ENCODE measurements at regions not wholly inside any gene's neighbourhood (a gene's known extent, or its start where the extent isn't known, plus 50 kb on each side); places are given as distances from the start of the nearest gene placed in this dataset.

GRCh38 chr1:23611601-23612327 lies 52.5 kb upstream of the ID3 start:
- no peaks in the 10 kb centered on the region for H3K27me3 ChIP-seq (ENCODE audit: low read depth, low read length)
- H3K36me3 ChIP-seq (replicated peaks; ENCODE audit: low read depth, low read length): no peaks in the 10 kb centered on the region
- TF ChIP-seq EZH2phosphoT487 (IDR thresholded peaks at IDR 0.05; ENCODE audit: low read depth) (no peak), CTCF (IDR thresholded peaks at IDR 0.05; ENCODE audit: low read depth, low read length) (no peak)
- peaks cover 29% of the 10 kb centered on the region for H3K4me1 ChIP-seq (ENCODE audit: low read length)
- no peak overlapping the region for H3K9ac ChIP-seq (ENCODE audit: low read length)
- peak overlapping the region; percentile 49 for H3K4me2 ChIP-seq (ENCODE audit: low read length)
- no peak overlapping the region for H2AFZ ChIP-seq (ENCODE audit: low read depth, low read length)
- no peak overlapping the region for H3K27ac ChIP-seq (ENCODE audit: low read length)
- H3K4me3 ChIP-seq (ENCODE audit: low read length): no peak overlapping the region
- H4K20me1 ChIP-seq (ENCODE audit: insufficient read depth, low read length): no peaks in the 10 kb centered on the region
- no peaks in the 10 kb centered on the region for H3K79me2 ChIP-seq (ENCODE audit: low read length)
- H3K9me3 ChIP-seq (ENCODE audit: insufficient read depth, low read length): peaks cover 9% of the 10 kb centered on the region; the same call in 1 of the 2 replicates

- peaks cover 29% of the 10 kb centered on the region for H3K4me1 ChIP-seq (ENCODE audit: low read length)
- H3K9me3 ChIP-seq (ENCODE audit: insufficient read depth, low read length): peaks cover 9% of the 10 kb centered on the region; the same call in 1 of the 2 replicates
- no peaks in the 10 kb centered on the region for H3K27me3 ChIP-seq (ENCODE audit: low read depth, low read length)
- TF ChIP-seq EZH2phosphoT487 (IDR thresholded peaks at IDR 0.05; ENCODE audit: low read depth) (no peak), CTCF (IDR thresholded peaks at IDR 0.05; ENCODE audit: low read depth, low read length) (no peak)
- no peak overlapping the region for H3K4me2 ChIP-seq (ENCODE audit: low read length)
- no peaks in the 10 kb centered on the region for H3K79me2 ChIP-seq (ENCODE audit: low read length)
- no peak overlapping the region for H3K27ac ChIP-seq (ENCODE audit: low read length)
- no peak overlapping the region for H3K4me3 ChIP-seq (ENCODE audit: low read length)
- no peak overlapping the region for H3K9ac ChIP-seq (ENCODE audit: low read length)
- H2AFZ ChIP-seq (ENCODE audit: low read depth, low read length): no peak overlapping the region
- no peaks in the 10 kb centered on the region for H3K36me3 ChIP-seq (replicated peaks; ENCODE audit: low read depth, low read length)
- H4K20me1 ChIP-seq (ENCODE audit: insufficient read depth, low read length): no peaks in the 10 kb centered on the region
Measured at GRCh38 chr1:23610677-23611076, 51.4 kb upstream of the ID3 start.

- H3K27me3 ChIP-seq (ENCODE audit: low read depth, low read length): no peaks in the 10 kb centered on the region
- H3K4me1 ChIP-seq (ENCODE audit: low read length): peaks cover 29% of the 10 kb centered on the region
- no peak overlapping the region for H3K27ac ChIP-seq (ENCODE audit: low read length)
- H3K79me2 ChIP-seq (ENCODE audit: low read length): no peaks in the 10 kb centered on the region
- no peak overlapping the region for H3K4me3 ChIP-seq (ENCODE audit: low read length)
- H2AFZ ChIP-seq (ENCODE audit: low read depth, low read length): no peak overlapping the region
- no peak overlapping the region for H3K4me2 ChIP-seq (ENCODE audit: low read length)
- H3K9ac ChIP-seq (ENCODE audit: low read length): no peak overlapping the region
- H3K9me3 ChIP-seq (ENCODE audit: insufficient read depth, low read length): peaks cover 9% of the 10 kb centered on the region; the same call in 1 of the 2 replicates
- TF ChIP-seq CTCF (IDR thresholded peaks at IDR 0.05; ENCODE audit: low read depth, low read length): no peak
- TF ChIP-seq EZH2phosphoT487 (IDR thresholded peaks at IDR 0.05; ENCODE audit: low read depth): no peak
- H4K20me1 ChIP-seq (ENCODE audit: insufficient read depth, low read length): no peaks in the 10 kb centered on the region
- no peaks in the 10 kb centered on the region for H3K36me3 ChIP-seq (replicated peaks; ENCODE audit: low read depth, low read length)
Measured at GRCh38 chr1:23609971-23610370, 50.7 kb upstream of the ID3 start.

All from OCI-LY3 (cell line).